LNCAP (cell line): ENCODE measurements at regions not wholly inside any gene's neighbourhood (a gene's known extent, or its start where the extent isn't known, plus 50 kb on each side); places are given as distances from the start of the nearest gene placed in this dataset.

Experiments
- CTCF ChIP-seq: fragments of 450-650 bp; IDR thresholded peaks from 2 replicates; pipeline ENCODE4 v1.5.1; 2017; ENCODE audit warnings: mild to moderate bottlenecking

- TF ChIP-seq CTCF: no peak
These were observed 383.3 kb upstream of the PROX1 start for GRCh38 chr1:213604477-213604876.

- TF ChIP-seq CTCF: no peak
These were observed 382.0 kb upstream of the PROX1 start for GRCh38 chr1:213605732-213606131.

- no peak for TF ChIP-seq CTCF
These were observed 381.4 kb upstream of the PROX1 start for GRCh38 chr1:213606252-213606820.

- TF ChIP-seq CTCF: no peak
These were observed 374.2 kb upstream of the PROX1 start for GRCh38 chr1:213613549-213613948.

- no peak for TF ChIP-seq CTCF
These were observed 372.4 kb upstream of the PROX1 start for GRCh38 chr1:213615226-213615916.

- no peak for TF ChIP-seq CTCF
These were observed 370.6 kb upstream of the PROX1 start for GRCh38 chr1:213617133-213617532.

GRCh38 chr1:213618094-213618493 is 369.7 kb upstream of the PROX1 start:
- TF ChIP-seq CTCF: no peak
